Keratinocyte (primary cell): ENCODE measurements at regions not wholly inside any gene's neighbourhood (a gene's known extent, or its start where the extent isn't known, plus 50 kb on each side); places are given as distances from the start of the nearest gene placed in this dataset.

Experiments
- DNase-seq: peaks from one replicate; pipeline ENCODE4 v3.0.0-alpha.2; 2011; ENCODE audit warnings: low read depth, missing footprints, low spot score
- FAIRE-seq: peaks from 2 replicates; lab custom pipeline; 2011; peaks lifted over from hg19 to GRCh38; lab: Jason Lieb, UNC
- H2AFZ ChIP-seq: 2 replicates; pipeline ENCODE4 v1.6.0; 2012; ENCODE audit warnings: low read length, control low read depth, inconsistent platforms; ENCODE audit not compliant: control insufficient read depth
- H3K27ac ChIP-seq: 2 replicates; pipeline ENCODE4 v1.5.1; 2011; ENCODE audit warnings: low read length; ENCODE audit not compliant: control insufficient read depth, insufficient read depth
- H3K27me3 ChIP-seq: 3 replicates; pipeline ENCODE4 v1.6.0; 2011; ENCODE audit warnings: low read length; ENCODE audit not compliant: control insufficient read depth, insufficient read depth; ENCODE audit errors: extremely low read depth
- H3K36me3 ChIP-seq, 2 experiments: 2 replicates in 1 of 2; 3 replicates in 1 of 2; pipeline ENCODE4 v1.5.1; 2011; ENCODE audit warnings: low read length in 2 of 2, mild to moderate bottlenecking in 1 of 2; ENCODE audit not compliant: control insufficient read depth in 2 of 2, insufficient read depth in 2 of 2; ENCODE audit errors: extremely low read depth in 1 of 2
- H3K4me1 ChIP-seq: 3 replicates; pipeline ENCODE4 v1.5.1; 2011; ENCODE audit warnings: low read length; ENCODE audit not compliant: control insufficient read depth, insufficient read depth; ENCODE audit errors: extremely low read depth
- H3K4me2 ChIP-seq: 3 replicates; pipeline ENCODE4 v1.6.0; 2011; ENCODE audit warnings: low read depth, low read length; ENCODE audit not compliant: control insufficient read depth, insufficient read depth; ENCODE audit errors: extremely low read depth
- H3K4me3 ChIP-seq, 3 experiments: fragments of 200-600 bp in 1 of 3; sonication (generic) in 1 of 3; 2 replicates in 2 of 3; 3 replicates in 1 of 3; pipeline ENCODE4 v1.5.1; 2011 to 2016; ENCODE audit warnings: low read length in 3 of 3, mild to moderate bottlenecking in 3 of 3, control low read depth in 2 of 3, inconsistent platforms in 1 of 3, low read depth in 1 of 3, mixed read lengths in 1 of 3, mixed run types in 1 of 3, moderate library complexity in 1 of 3; ENCODE audit not compliant: control insufficient read depth in 2 of 3, insufficient read depth in 2 of 3; ENCODE audit errors: extremely low read depth in 1 of 3
- H3K79me2 ChIP-seq: 2 replicates; pipeline ENCODE4 v1.6.0; 2012; ENCODE audit warnings: low read length; ENCODE audit not compliant: control insufficient read depth, insufficient read depth
- H3K9ac ChIP-seq: 3 replicates; pipeline ENCODE4 v1.6.0; 2011; ENCODE audit warnings: low read length; ENCODE audit not compliant: control insufficient read depth, insufficient read depth; ENCODE audit errors: extremely low read depth
- H3K9me1 ChIP-seq: 3 replicates; pipeline ENCODE4 v1.6.0; 2011; ENCODE audit warnings: low read length; ENCODE audit not compliant: control insufficient read depth, insufficient read depth; ENCODE audit errors: extremely low read depth
- H3K9me3 ChIP-seq: 2 replicates; pipeline ENCODE4 v1.5.1; 2012; ENCODE audit warnings: low read depth, low read length; ENCODE audit not compliant: control insufficient read depth
- H4K20me1 ChIP-seq: 3 replicates; pipeline ENCODE4 v1.6.0; 2011; ENCODE audit warnings: low read length; ENCODE audit not compliant: control insufficient read depth, insufficient read depth; ENCODE audit errors: extremely low read depth
- EZH2 ChIP-seq: IDR thresholded peaks from one replicate; pipeline ENCODE4 v1.6.1; 2012; ENCODE audit warnings: inconsistent platforms, mild to moderate bottlenecking, low read length, moderate library complexity
- dilution Hi-C: fragments of 300-500 bp; cut with MboI; formaldehyde crosslinking; loops from one replicate; pipeline ENCODE4 v1.7.0; 2020; ENCODE audit warnings: low sequenced_read_pairs; ENCODE audit not compliant: extremely low pct_ligation_motif_present
- TF ChIP-seq, protein P1 (sequence below), 3 experiments: IDR thresholded peaks in 1 of 3; conservative IDR thresholded peaks in 1 of 3; optimal IDR thresholded peaks in 1 of 3; 2 replicates in 2 of 3; 3 replicates in 1 of 3; pipeline versions ENCODE3 to v1.5.1; 2011; ENCODE audit warnings: low read length in 3 of 3, mild to moderate bottlenecking in 3 of 3, moderate library complexity in 2 of 3, control low read depth in 1 of 3, inconsistent platforms in 1 of 3; ENCODE audit not compliant: insufficient read depth in 2 of 3; ENCODE audit errors: extremely low read depth in 1 of 3

DNA sequence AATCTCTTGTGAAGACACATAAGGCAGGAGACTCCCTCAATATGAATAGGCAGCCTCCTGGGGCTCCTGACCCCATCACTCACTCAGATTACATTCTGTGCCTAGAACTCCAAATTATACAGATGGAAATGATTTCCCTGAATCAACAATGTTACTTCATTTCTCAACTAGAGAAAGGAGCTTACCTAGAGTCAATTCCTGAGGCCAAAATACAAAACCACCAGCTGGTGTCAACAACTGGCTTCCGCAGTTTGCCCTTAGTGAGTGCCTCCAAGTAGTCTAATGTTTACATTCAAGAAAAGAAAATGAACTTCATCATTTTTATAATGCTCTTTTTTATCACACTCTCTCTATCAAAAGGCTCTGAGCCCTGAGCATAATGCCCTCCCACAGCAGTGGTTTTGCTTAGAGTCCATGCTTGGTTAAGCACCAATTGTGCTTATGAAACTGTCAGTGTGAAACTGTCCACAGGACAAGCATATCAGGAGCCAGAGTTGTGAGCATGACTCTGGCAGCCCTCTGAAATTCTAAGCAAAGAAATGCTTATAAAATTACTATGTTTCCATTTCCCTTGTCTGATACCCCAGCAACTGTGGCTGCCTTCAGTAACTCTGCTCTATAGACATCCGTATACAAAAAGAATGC lies 305.7 kb upstream of the PKDCC start:
- no peaks in the 10 kb centered on the region for H3K79me2 ChIP-seq
- no peak for FAIRE-seq
- dilution Hi-C loops: no loop called here

DNA sequence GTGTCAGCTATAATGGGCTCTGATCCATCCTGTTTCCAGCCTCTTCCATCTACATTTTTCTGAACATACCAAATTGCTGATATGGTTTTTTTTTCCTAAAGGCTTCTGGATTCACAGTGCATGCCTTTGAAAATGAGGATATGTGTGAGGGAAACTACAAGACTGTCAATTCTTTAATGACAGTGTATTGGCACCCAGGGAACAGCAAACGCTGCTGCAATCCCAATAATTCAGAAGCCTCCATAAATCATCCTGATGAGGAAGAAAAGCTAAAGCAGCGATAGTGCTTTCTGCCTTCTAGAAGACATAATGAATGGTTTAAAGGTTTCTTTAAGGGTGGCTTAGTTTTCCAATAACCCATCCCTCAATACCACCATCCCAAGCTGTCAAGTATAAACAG lies 304.5 kb upstream of the PKDCC start:
- Histone ChIP-seq H3K9me3 (no peaks in the 10 kb centered on the region), H3K27ac (no peak overlapping the region), H3K4me2 (no peak overlapping the region), H3K4me3 (no peak overlapping the region), H3K4me1 (no peaks in the 10 kb centered on the region), H3K79me2 (no peaks in the 10 kb centered on the region), H4K20me1 (no peaks in the 10 kb centered on the region), H3K36me3 (no peaks in the 10 kb centered on the region), H2AFZ (no peak overlapping the region), H3K9me1 (no peaks in the 10 kb centered on the region), H3K9ac (no peak overlapping the region), H3K27me3 (no peaks in the 10 kb centered on the region)
- FAIRE-seq (no peak), DNase-seq (no peak)
- no peak for TF ChIP-seq EZH2
- TF ChIP-seq, protein P1, sequence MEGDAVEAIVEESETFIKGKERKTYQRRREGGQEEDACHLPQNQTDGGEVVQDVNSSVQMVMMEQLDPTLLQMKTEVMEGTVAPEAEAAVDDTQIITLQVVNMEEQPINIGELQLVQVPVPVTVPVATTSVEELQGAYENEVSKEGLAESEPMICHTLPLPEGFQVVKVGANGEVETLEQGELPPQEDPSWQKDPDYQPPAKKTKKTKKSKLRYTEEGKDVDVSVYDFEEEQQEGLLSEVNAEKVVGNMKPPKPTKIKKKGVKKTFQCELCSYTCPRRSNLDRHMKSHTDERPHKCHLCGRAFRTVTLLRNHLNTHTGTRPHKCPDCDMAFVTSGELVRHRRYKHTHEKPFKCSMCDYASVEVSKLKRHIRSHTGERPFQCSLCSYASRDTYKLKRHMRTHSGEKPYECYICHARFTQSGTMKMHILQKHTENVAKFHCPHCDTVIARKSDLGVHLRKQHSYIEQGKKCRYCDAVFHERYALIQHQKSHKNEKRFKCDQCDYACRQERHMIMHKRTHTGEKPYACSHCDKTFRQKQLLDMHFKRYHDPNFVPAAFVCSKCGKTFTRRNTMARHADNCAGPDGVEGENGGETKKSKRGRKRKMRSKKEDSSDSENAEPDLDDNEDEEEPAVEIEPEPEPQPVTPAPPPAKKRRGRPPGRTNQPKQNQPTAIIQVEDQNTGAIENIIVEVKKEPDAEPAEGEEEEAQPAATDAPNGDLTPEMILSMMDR (optimal IDR thresholded peaks at IDR 0.05 in 1 of 3, IDR thresholded peaks at IDR 0.05 in 1 of 3, conservative IDR thresholded peaks at IDR 0.05 in 1 of 3; ENCODE audit: extremely low read depth in 1 of 3, insufficient read depth in 2 of 3, low read length in 3 of 3): no peak
- dilution Hi-C loops: no loop called here

More for the DNA sequence above, 305.7 kb upstream of the PKDCC start:
- no peak overlapping the region for H2AFZ ChIP-seq
- H3K9me1 ChIP-seq: no peaks in the 10 kb centered on the region
- H3K36me3 ChIP-seq: no peaks in the 10 kb centered on the region
- H3K4me1 ChIP-seq: no peaks in the 10 kb centered on the region
- no peak for DNase-seq
- no peak overlapping the region for H3K27ac ChIP-seq
- no peaks in the 10 kb centered on the region for H4K20me1 ChIP-seq
- H3K4me2 ChIP-seq: no peak overlapping the region
- H3K27me3 ChIP-seq: no peaks in the 10 kb centered on the region
- H3K4me3 ChIP-seq: no peak overlapping the region
- no peaks in the 10 kb centered on the region for H3K9me3 ChIP-seq
- TF ChIP-seq EZH2: no peak
- TF ChIP-seq, protein P1 (optimal IDR thresholded peaks at IDR 0.05 in 1 of 3, IDR thresholded peaks at IDR 0.05 in 1 of 3, conservative IDR thresholded peaks at IDR 0.05 in 1 of 3; ENCODE audit: extremely low read depth in 1 of 3, insufficient read depth in 2 of 3, low read length in 3 of 3): no peak
- no peak overlapping the region for H3K9ac ChIP-seq
